ENCODE measurements at regions not wholly inside any gene's neighbourhood (a gene's known extent, or its start where the extent isn't known, plus 50 kb on each side); places are given as distances from the start of the nearest gene placed in this dataset.

DNA sequence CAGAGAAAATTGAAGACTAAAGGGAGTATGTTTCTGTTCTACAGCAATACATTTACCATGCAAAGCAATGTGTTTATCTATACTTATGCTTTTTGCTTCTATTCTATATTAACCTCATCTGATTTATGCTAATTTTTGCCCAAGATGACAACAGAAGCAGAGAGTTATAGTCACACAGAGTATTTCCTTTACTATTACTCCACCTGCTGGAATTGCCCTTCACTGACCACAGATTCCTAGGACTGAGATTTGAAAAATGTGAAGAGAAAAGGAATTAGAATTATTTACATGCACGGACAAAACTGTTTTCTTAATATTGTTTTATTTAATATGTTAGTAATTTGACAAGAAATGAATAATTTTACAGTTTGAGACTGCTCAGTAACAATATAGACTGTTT is 745.6 kb downstream of the VGLL3 start:
- no peak for TF ChIP-seq EZH2 (IDR thresholded peaks at IDR 0.05; ENCODE audit: insufficient read depth, poor library complexity, severe bottlenecking)
- TF ChIP-seq EZH2phosphoT487 (IDR thresholded peaks at IDR 0.05; ENCODE audit: insufficient read depth, low read depth), result no peak

All from GM23248 (cell line).